Lung (tissue), 11 donors: ENCODE measurements at regions not wholly inside any gene's neighbourhood (a gene's known extent, or its start where the extent isn't known, plus 50 kb on each side); places are given as distances from the start of the nearest gene placed in this dataset.
A peak's percentile ranks its signal among the peaks of the same experiment; 100 is the strongest.

ENCODE experiments used
- ATAC-seq: fragments of 200-7000 bp; cut with Tn5 transposase; one replicate; pipeline ENCODE4 v1.9.1; 2020; ENCODE audit warnings: moderate number of reproducible peaks; ENCODE audit not compliant: insufficient read depth, low FRiP score
- DNase-seq, 3 donors: peaks; one replicate each; pipeline ENCODE4 v3.0.0-alpha.2; 2013 to 2017
- H3K27ac ChIP-seq, 2 donors: one replicate each; pipeline ENCODE4 v1.5.1; 2013; ENCODE audit warnings: mild to moderate bottlenecking in 2 of 2, moderate library complexity in 2 of 2, control low read depth in 1 of 2, inconsistent platforms in 1 of 2, low read depth in 1 of 2, low read length in 1 of 2
- H3K27me3 ChIP-seq, 3 donors: one replicate each; pipeline ENCODE4 v1.5.1; 2013; ENCODE audit warnings: low read length in 2 of 3; ENCODE audit not compliant: control insufficient read depth in 3 of 3, insufficient read depth in 3 of 3
- H3K36me3 ChIP-seq, 4 donors: one replicate each; pipeline ENCODE4 v1.5.1; 2013; ENCODE audit warnings: low read length in 4 of 4, mild to moderate bottlenecking in 1 of 4, moderate library complexity in 1 of 4; ENCODE audit not compliant: control insufficient read depth in 4 of 4, insufficient read depth in 4 of 4
- H3K4me1 ChIP-seq, 5 donors: one replicate each; pipeline ENCODE4 v1.5.1; 2013; ENCODE audit warnings: low read length in 5 of 5, mild to moderate bottlenecking in 2 of 5, moderate library complexity in 1 of 5; ENCODE audit not compliant: control insufficient read depth in 5 of 5, insufficient read depth in 5 of 5
- H3K4me3 ChIP-seq: one replicate; pipeline ENCODE4 v1.5.1; 2013; ENCODE audit warnings: mild to moderate bottlenecking, control low read depth, moderate library complexity
- H3K9ac ChIP-seq, 2 donors: one replicate each; pipeline ENCODE4 v1.5.1; 2013; ENCODE audit warnings: low read length in 2 of 2, control low read depth in 1 of 2; ENCODE audit not compliant: insufficient read depth in 1 of 2
- H3K9me3 ChIP-seq, 4 donors: one replicate each; pipeline ENCODE4 v1.5.1; 2013; ENCODE audit warnings: low read length in 3 of 4, mild to moderate bottlenecking in 1 of 4, moderate library complexity in 1 of 4; ENCODE audit not compliant: control insufficient read depth in 4 of 4, insufficient read depth in 3 of 4
- WGBS, 2 donors: extraction: QIAGEN DNeasy Blood & Tissue Kit; methylation state at CpG; one replicate each; pipeline ENCODE4 v1.1.7; 2013; 5-methylcytosine and 5-hydroxymethylcytosine counted together
- TF ChIP-seq, protein P1 (sequence below): IDR thresholded peaks from 2 replicates; pipeline ENCODE4 v1.5.1; 2012; ENCODE audit warnings: mild to moderate bottlenecking; ENCODE audit errors: control extremely low read depth, extremely low read depth
- donor health status: control.
- donor health status: control.
- donor health status: Bipolar disorder and iron deficiency.
- donor health status: healthy.
- donor health status: DM: yes; HTN: yes; CAD: no.

DNA sequence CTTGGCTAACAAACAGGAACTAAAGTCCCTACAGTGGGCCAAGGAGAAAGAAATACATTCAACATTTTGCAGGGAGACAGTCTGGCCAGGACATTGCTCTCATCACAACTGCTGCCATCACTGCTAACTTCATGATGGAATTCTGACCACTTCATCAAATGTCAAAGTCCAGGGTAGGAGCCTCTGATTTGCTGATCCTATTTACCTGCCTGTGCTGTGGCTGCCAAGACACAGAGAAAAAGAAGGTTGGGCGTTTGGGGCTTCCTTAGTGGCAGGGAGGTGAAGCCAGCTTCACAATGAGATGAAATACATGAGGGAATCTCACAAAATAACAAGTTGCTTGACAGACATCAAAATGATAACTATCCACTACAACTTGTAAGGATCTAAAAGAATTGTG lies 343.9 kb upstream of the CADM1 start:
- H3K27me3 ChIP-seq = no peaks in the 10 kb centered on the region
- no peak overlapping the region for H3K4me3 ChIP-seq
- no peak for ATAC-seq
- H3K9me3 ChIP-seq = peaks cover 0 to 3% (median 2%) of the 10 kb centered on the region in 4 donors
- DNase-seq = no peak
- H3K36me3 ChIP-seq = no peaks in the 10 kb centered on the region
- H3K27ac ChIP-seq = no peak overlapping the region
- no peak overlapping the region for H3K9ac ChIP-seq
- no peaks in the 10 kb centered on the region for H3K4me1 ChIP-seq
- WGBS, 2 donors = 12 to 20% methylated on average over 1 of the region's 1 CpG
- TF ChIP-seq, protein P1, sequence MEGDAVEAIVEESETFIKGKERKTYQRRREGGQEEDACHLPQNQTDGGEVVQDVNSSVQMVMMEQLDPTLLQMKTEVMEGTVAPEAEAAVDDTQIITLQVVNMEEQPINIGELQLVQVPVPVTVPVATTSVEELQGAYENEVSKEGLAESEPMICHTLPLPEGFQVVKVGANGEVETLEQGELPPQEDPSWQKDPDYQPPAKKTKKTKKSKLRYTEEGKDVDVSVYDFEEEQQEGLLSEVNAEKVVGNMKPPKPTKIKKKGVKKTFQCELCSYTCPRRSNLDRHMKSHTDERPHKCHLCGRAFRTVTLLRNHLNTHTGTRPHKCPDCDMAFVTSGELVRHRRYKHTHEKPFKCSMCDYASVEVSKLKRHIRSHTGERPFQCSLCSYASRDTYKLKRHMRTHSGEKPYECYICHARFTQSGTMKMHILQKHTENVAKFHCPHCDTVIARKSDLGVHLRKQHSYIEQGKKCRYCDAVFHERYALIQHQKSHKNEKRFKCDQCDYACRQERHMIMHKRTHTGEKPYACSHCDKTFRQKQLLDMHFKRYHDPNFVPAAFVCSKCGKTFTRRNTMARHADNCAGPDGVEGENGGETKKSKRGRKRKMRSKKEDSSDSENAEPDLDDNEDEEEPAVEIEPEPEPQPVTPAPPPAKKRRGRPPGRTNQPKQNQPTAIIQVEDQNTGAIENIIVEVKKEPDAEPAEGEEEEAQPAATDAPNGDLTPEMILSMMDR = no peak

DNA sequence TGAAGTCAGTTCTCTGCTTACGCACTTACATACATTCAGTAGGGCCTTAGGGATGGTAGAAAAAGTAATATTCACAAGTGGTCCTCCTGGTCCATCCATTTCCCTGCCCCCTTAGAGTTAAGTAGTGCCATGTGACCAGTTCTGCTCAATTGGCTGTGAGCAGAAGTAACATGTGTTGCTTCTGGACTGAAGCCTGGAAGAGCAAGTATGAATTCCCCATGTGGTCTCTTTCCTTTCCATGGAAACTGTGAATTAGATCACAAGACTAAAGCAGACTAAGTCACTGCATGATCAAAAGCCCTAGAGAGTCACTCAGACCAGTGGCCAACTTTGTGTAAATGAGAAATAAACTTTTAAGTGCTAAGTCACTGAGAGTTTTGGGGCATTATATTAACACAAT lies 341.7 kb upstream of the CADM1 start:
- ATAC-seq (no peak), DNase-seq (peak in 1 of 3 donors; percentile 27)
- H3K4me3 ChIP-seq = no peak overlapping the region
- no peaks in the 10 kb centered on the region for H3K27me3 ChIP-seq
- peaks cover 0 to 3% (median 2%) of the 10 kb centered on the region in 4 donors for H3K9me3 ChIP-seq
- 96% methylated on average over 1 of the region's 1 CpG for WGBS, 2 donors
- no peak overlapping the region for H3K27ac ChIP-seq
- TF ChIP-seq, protein P1 = no peak
- no peaks in the 10 kb centered on the region for H3K4me1 ChIP-seq
- no peak overlapping the region for H3K9ac ChIP-seq
- H3K36me3 ChIP-seq = no peaks in the 10 kb centered on the region

DNA sequence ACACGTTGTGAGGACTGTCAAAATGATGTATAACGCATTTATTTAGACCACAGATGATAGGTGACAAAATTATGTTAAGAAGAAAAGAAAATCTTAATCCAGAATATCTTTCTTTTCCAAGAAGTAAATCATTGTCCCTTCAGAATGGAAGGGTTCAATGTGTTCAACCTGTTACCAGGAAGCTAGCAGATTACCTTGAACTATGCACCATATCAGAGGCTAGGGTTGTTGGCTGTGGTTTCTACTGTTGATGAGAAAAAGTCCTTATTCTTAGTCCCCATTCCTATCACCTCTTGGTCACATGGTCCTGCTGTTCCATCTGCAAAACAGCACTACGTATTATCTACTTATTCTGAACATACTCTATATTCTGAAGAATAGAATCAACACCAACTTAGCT lies 339.5 kb upstream of the CADM1 start:
- ATAC-seq = no peak
- Histone ChIP-seq H3K4me3 (no peak overlapping the region), H3K9ac (no peak overlapping the region), H3K27me3 (no peaks in the 10 kb centered on the region), H3K27ac (no peak overlapping the region), H3K9me3 (peaks cover 0 to 3% (median 0%) of the 10 kb centered on the region in 4 donors), H3K4me1 (no peaks in the 10 kb centered on the region), H3K36me3 (no peaks in the 10 kb centered on the region)
- 66 to 70% methylated on average over 3 of the region's 3 CpGs for WGBS, 2 donors
- no peak for DNase-seq
- TF ChIP-seq, protein P1 = no peak

DNA sequence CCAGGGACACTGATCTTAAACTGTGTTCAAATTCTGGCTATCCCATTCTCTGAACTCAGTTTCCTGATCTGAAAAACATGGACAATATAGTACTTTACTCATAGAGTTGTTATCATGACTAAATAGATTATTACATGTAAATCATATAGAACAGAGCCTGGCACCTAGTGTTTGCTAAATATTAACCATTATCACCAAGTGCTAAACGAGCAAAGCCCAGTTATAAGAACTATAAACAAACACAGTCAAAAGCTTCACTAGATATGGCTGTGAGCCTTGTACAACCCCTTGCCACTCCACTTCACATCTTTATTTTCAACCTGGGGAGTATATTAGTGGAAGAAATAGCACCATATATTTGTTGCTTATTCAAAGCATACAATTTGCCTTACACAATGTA lies 338.9 kb upstream of the CADM1 start:
- Histone ChIP-seq H3K4me1 (no peaks in the 10 kb centered on the region), H3K36me3 (no peaks in the 10 kb centered on the region), H3K4me3 (no peak overlapping the region), H3K9ac (no peak overlapping the region), H3K9me3 (peaks cover 0 to 3% (median 0%) of the 10 kb centered on the region in 4 donors), H3K27ac (no peak overlapping the region), H3K27me3 (no peaks in the 10 kb centered on the region)
- TF ChIP-seq, protein P1 = no peak
- peak in 1 of 3 donors; percentile 1 for DNase-seq
- WGBS, 2 donors = 55 to 82% methylated on average over 1 of the region's 1 CpG
- ATAC-seq = no peak
